ENCODE measurements at regions not wholly inside any gene's neighbourhood (a gene's known extent, or its start where the extent isn't known, plus 50 kb on each side); places are given as distances from the start of the nearest gene placed in this dataset.

DNA sequence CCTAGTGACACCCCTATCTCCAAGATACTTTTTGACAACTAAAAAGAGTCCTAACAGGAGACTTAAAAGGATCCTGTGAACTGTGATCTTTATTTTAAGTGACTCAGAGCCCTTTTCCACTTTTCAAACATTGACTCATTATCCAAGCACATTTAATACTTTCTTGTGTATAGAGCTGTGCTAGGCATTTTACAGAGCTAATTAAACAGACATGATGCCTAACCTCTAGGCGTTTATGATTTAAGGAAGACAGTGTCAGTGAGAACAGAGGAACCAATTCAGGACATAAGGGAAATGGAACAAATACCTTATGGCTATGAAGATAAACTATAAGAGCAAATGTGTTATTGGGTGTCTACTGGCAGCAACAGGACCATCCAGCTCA, 282.6 kb downstream of the TPBG start:
- no peak overlapping the region for H3K4me3 ChIP-seq (ENCODE audit: low read depth, low read length)
- TF ChIP-seq, protein P1, sequence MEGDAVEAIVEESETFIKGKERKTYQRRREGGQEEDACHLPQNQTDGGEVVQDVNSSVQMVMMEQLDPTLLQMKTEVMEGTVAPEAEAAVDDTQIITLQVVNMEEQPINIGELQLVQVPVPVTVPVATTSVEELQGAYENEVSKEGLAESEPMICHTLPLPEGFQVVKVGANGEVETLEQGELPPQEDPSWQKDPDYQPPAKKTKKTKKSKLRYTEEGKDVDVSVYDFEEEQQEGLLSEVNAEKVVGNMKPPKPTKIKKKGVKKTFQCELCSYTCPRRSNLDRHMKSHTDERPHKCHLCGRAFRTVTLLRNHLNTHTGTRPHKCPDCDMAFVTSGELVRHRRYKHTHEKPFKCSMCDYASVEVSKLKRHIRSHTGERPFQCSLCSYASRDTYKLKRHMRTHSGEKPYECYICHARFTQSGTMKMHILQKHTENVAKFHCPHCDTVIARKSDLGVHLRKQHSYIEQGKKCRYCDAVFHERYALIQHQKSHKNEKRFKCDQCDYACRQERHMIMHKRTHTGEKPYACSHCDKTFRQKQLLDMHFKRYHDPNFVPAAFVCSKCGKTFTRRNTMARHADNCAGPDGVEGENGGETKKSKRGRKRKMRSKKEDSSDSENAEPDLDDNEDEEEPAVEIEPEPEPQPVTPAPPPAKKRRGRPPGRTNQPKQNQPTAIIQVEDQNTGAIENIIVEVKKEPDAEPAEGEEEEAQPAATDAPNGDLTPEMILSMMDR (IDR thresholded peaks at IDR 0.05; ENCODE audit: low read depth, low read length, missing control alignments): no peak
- DNase-seq (ENCODE audit: low read depth): no peak
- in situ Hi-C loops (cut with HindIII; ENCODE audit: low sequenced_read_pairs): no loop called here

DNA sequence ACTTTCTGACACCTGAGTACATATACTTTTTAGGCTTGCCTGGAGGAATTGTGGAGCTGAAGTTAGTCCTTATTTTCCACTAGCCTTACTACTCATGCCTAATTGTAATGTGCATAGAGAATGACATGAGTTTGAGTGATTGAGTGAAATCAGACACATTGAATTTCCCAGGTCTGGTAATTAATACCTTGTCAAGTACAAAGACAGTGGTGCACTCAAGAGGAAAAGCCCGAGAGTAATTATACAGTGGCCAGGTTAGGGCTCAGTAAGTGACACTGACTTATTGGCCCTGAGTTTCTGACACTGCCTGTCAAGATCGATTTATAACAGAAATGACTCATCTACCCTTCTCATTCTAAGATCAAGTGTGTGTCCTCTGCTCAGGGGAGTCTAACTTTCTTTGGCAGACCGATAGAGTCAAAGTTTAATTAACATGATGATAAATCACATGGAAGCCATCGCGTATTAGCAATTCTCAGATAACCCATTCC, 288.3 kb downstream of the TPBG start:
- no peak overlapping the region for H3K4me3 ChIP-seq (ENCODE audit: low read depth, low read length)
- TF ChIP-seq, protein P1 (IDR thresholded peaks at IDR 0.05; ENCODE audit: low read depth, low read length, missing control alignments): no peak
- DNase-seq (ENCODE audit: low read depth): no peak
- in situ Hi-C loops (cut with HindIII; ENCODE audit: low sequenced_read_pairs): no loop called here

DNA sequence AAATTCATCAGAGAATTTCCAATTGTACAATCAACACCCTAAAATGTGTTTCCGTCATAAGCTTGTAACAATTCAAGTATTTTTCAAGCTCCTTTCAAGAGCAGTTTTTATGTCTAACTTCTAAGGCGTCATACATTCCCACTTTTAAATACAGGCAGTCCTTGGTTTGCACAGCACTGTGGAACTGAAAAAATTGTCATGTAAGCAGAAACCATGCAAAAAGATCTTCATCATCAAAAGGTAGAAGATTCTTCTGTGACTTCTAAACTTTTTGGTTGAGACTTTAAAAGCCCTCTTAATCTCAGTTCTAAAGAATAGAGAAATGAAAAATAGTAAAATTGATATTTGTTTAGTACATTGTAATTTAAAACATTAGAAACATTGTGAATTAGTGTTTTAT, 315.6 kb downstream of the TPBG start:
- in situ Hi-C loops (cut with HindIII; ENCODE audit: low sequenced_read_pairs): no loop called here

DNA sequence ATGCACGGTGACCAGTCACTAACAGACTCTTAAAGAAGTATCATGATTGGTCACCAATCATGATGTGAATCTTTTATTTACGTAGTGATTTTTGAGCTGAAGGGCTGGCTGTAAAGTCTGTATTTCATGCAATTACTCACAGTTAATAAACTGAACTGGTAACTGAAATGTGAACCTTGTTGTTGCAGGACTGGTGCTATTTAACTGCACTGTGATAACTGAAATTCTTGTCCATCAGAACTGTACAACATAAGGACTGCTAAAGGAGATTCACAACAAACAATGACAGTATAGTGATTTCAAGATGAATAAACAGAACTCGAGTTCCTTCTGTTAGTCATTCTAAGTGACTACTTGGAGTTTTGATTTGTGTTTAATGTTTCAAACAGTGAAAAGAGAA, 316.6 kb downstream of the TPBG start:
- in situ Hi-C loops (cut with HindIII; ENCODE audit: low sequenced_read_pairs): no loop called here
- TF ChIP-seq, protein P1 (IDR thresholded peaks at IDR 0.05; ENCODE audit: low read depth, low read length, missing control alignments): no peak
- H3K4me3 ChIP-seq (ENCODE audit: low read depth, low read length): no peak overlapping the region
- DNase-seq (ENCODE audit: low read depth): no peak

More for the DNA sequence above, 315.6 kb downstream of the TPBG start:
- TF ChIP-seq, protein P1 (IDR thresholded peaks at IDR 0.05; ENCODE audit: low read depth, low read length, missing control alignments): no peak
- H3K4me3 ChIP-seq (ENCODE audit: low read depth, low read length): no peak overlapping the region
- DNase-seq (ENCODE audit: low read depth): no peak

DNA sequence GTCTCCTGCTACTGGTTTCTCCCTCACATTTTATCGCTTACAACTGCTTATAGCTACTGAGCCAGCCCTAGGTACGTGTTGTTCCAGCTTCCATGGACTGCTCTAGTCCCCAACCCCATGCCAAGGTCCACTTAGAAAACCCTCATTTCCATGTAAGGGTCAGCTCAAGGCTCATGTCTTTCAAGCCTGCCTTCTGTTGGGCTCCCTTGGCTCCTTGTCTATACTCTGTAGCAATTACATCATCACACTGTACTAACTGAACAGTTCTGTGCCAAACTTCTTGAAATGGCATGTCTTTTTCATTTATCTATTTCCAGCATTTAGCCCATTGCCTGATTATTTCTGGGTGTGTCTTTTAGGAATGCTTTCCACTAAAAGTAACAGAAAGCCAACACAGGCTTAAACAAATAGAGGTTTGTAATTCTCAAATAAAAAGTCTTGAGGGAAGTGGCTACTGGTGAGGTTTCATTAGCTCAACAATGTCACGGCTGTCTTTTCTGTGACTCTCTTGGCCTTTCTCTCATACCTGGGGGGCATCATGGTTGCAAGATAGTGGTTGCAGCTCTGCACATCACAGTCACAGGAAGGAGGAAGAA, 317.6 kb downstream of the TPBG start:
- in situ Hi-C loops (cut with HindIII; ENCODE audit: low sequenced_read_pairs): no loop called here
- no peak for DNase-seq (ENCODE audit: low read depth)
- no peak overlapping the region for H3K4me3 ChIP-seq (ENCODE audit: low read depth, low read length)
- TF ChIP-seq, protein P1 (IDR thresholded peaks at IDR 0.05; ENCODE audit: low read depth, low read length, missing control alignments): no peak

DNA sequence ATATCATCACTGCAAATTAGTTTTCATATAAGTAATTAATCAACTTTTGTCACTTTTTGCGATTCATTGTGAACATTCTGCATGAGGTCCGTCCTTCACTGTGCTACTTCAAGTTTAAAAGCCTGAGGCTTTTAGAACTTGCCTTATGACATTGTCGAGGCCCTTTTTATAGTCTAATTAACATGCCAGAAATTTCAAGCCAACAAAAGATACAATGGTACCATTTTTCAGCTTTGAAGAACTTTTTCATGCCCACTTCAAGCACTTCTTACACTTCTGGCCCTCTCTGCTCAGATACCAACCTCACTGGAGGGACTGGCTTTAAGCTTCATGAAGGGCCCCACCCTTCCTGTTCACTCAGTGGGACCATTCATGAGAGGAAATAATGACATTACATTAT, 323.1 kb downstream of the TPBG start:
- in situ Hi-C loops (cut with HindIII; ENCODE audit: low sequenced_read_pairs): no loop called here
- no peak for DNase-seq (ENCODE audit: low read depth)
- TF ChIP-seq, protein P1 (IDR thresholded peaks at IDR 0.05; ENCODE audit: low read depth, low read length, missing control alignments): no peak
- H3K4me3 ChIP-seq (ENCODE audit: low read depth, low read length): no peak overlapping the region

Data from astrocyte of the cerebellum (primary cell).